Thyroid gland (tissue), 4 donors: ENCODE measurements at regions not wholly inside any gene's neighbourhood (a gene's known extent, or its start where the extent isn't known, plus 50 kb on each side); places are given as distances from the start of the nearest gene placed in this dataset.

Experiments
- DNase-seq, 2 donors: peaks; one replicate each; pipeline ENCODE4 v3.0.0-alpha.2; 2019
- H3K27ac ChIP-seq, 3 donors: fragments of 200-600 bp; sonication (generic); 1 replicate in 2 of 3; 2 replicates in 1 of 3; pipeline ENCODE4 v1.5.1; 2016 to 2019; ENCODE audit warnings: mild to moderate bottlenecking in 1 of 3, moderate library complexity in 1 of 3
- H3K27me3 ChIP-seq: fragments of 200-600 bp; sonication (generic); one replicate; pipeline ENCODE4 v1.5.1; 2019
- H3K36me3 ChIP-seq, 2 donors: fragments of 200-600 bp; sonication (generic); one replicate each; pipeline ENCODE4 v1.5.1; 2016 to 2019
- H3K4me1 ChIP-seq, 2 donors: fragments of 200-600 bp; sonication (generic); one replicate each; pipeline ENCODE4 v1.5.1; 2017 to 2019
- H3K4me3 ChIP-seq, 3 donors: fragments of 200-600 bp; sonication (generic); replicated peaks in 1 of 3; 1 replicate in 2 of 3; 2 replicates in 1 of 3; pipeline ENCODE4 v1.5.1; 2016; ENCODE audit warnings: mild to moderate bottlenecking in 1 of 3
- H3K9me3 ChIP-seq: fragments of 200-600 bp; sonication (generic); one replicate; pipeline ENCODE4 v1.5.1; 2017
- CTCF ChIP-seq, 6 experiments: fragments of 200-600 bp in 3 of 6; fragments of 450-650 bp in 3 of 6; sonication (generic) in 3 of 6; IDR thresholded peaks; one replicate each; pipeline ENCODE4 v1.5.1; 2016 to 2019; ENCODE audit warnings: antibody characterized with exemption in 6 of 6, mild to moderate bottlenecking in 2 of 6, inconsistent platforms in 1 of 6, moderate library complexity in 1 of 6
- POLR2A ChIP-seq, 2 donors: fragments of 450-650 bp; IDR thresholded peaks; one replicate each; pipeline ENCODE4 v1.6.1; 2017; ENCODE audit warnings: antibody characterized with exemption in 2 of 2, mild to moderate bottlenecking in 2 of 2, moderate library complexity in 1 of 2
- WGBS, 2 donors: methylation state at CpG; one replicate each; pipeline ENCODE4 v1.1.5; 2017; 5-methylcytosine and 5-hydroxymethylcytosine counted together
- intact Hi-C: fragments of 100-400 bp; cut with DNase I; formaldehyde crosslinking; loops from one replicate; pipeline ENCODE4 v1.15.1; 2023

GRCh38 chr17:13387952-13388351 lies 213.8 kb downstream of the HS3ST3A1 start:
- intact Hi-C loops = no loop called here
- WGBS, 2 donors = 84 to 94% methylated on average over 1 of the region's 1 CpG
- no peaks in the 10 kb centered on the region for H3K27me3 ChIP-seq
- H3K9me3 ChIP-seq = no peaks in the 10 kb centered on the region
- H3K4me1 ChIP-seq = no peaks in the 10 kb centered on the region
- H3K36me3 ChIP-seq = no peaks in the 10 kb centered on the region
- no peak overlapping the region for H3K27ac ChIP-seq
- H3K4me3 ChIP-seq = no peak overlapping the region
- TF ChIP-seq CTCF (IDR thresholded peaks at IDR 0.05) (no peak), POLR2A (IDR thresholded peaks at IDR 0.05) (no peak)
- no peak for DNase-seq

- Histone ChIP-seq H3K9me3 (peaks cover 3% of the 10 kb centered on the region), H3K36me3 (no peaks in the 10 kb centered on the region), H3K27me3 (no peaks in the 10 kb centered on the region), H3K4me3 (no peak overlapping the region), H3K4me1 (no peaks in the 10 kb centered on the region), H3K27ac (no peak overlapping the region)
- no peak for TF ChIP-seq CTCF (IDR thresholded peaks at IDR 0.05)
- no peak for TF ChIP-seq POLR2A (IDR thresholded peaks at IDR 0.05)
- DNase-seq = no peak
- intact Hi-C loops = no loop called here
- WGBS, 2 donors = 83 to 89% methylated on average over 5 of the region's 5 CpGs
These were observed 214.5 kb downstream of the HS3ST3A1 start for GRCh38 chr17:13387236-13387635.

- Histone ChIP-seq H3K27me3 (no peaks in the 10 kb centered on the region), H3K36me3 (no peaks in the 10 kb centered on the region), H3K4me1 (no peaks in the 10 kb centered on the region), H3K4me3 (no peak overlapping the region), H3K9me3 (peaks cover 3% of the 10 kb centered on the region), H3K27ac (no peak overlapping the region)
- intact Hi-C loops = no loop called here
- WGBS, 2 donors = 72 to 84% methylated on average over 5 of the region's 5 CpGs
- DNase-seq = no peak
- TF ChIP-seq CTCF (IDR thresholded peaks at IDR 0.05) (no peak), POLR2A (IDR thresholded peaks at IDR 0.05) (no peak)
These were observed 216.2 kb downstream of the HS3ST3A1 start for GRCh38 chr17:13385481-13385911.

- peaks cover 3% of the 10 kb centered on the region for H3K9me3 ChIP-seq
- H3K27me3 ChIP-seq = no peaks in the 10 kb centered on the region
- no peak overlapping the region for H3K4me3 ChIP-seq
- H3K27ac ChIP-seq = no peak overlapping the region
- intact Hi-C loops = no loop called here
- TF ChIP-seq POLR2A (IDR thresholded peaks at IDR 0.05) (no peak), CTCF (IDR thresholded peaks at IDR 0.05) (no peak)
- no peaks in the 10 kb centered on the region for H3K36me3 ChIP-seq
- no peak for DNase-seq
- no peaks in the 10 kb centered on the region for H3K4me1 ChIP-seq
- 94 to 96% methylated on average over 1 of the region's 1 CpG for WGBS, 2 donors
These were observed 217.1 kb downstream of the HS3ST3A1 start for GRCh38 chr17:13384626-13385025.

GRCh38 chr17:13378361-13378760 lies 223.4 kb downstream of the HS3ST3A1 start:
- H3K9me3 ChIP-seq = peaks cover 3% of the 10 kb centered on the region
- H3K4me1 ChIP-seq = no peaks in the 10 kb centered on the region
- intact Hi-C loops = no loop called here
- no peaks in the 10 kb centered on the region for H3K27me3 ChIP-seq
- TF ChIP-seq POLR2A (IDR thresholded peaks at IDR 0.05) (no peak), CTCF (IDR thresholded peaks at IDR 0.05) (no peak)
- WGBS, 2 donors = 66 to 70% methylated on average over 2 of the region's 2 CpGs
- DNase-seq = no peak
- no peaks in the 10 kb centered on the region for H3K36me3 ChIP-seq
- no peak overlapping the region for H3K4me3 ChIP-seq
- H3K27ac ChIP-seq = no peak overlapping the region
